Activated CD4-positive, alpha-beta T cell treated with anti-CD3 and anti-CD28 coated beads, Interleukin-2, amount 50 U/mL, for 1 hour (primary cell): ENCODE measurements at regions not wholly inside any gene's neighbourhood (a gene's known extent, or its start where the extent isn't known, plus 50 kb on each side); places are given as distances from the start of the nearest gene placed in this dataset.
"Not testable (repeated sequence)": the region's sequence is repeated elsewhere in the genome, so short reads cannot be mapped to it uniquely, and the experiment has no call there.

Source experiments
- DNase-seq: peaks from one replicate; pipeline ENCODE4 v3.0.0-alpha.2; 2020

- no peak for DNase-seq
Observed at GRCh38 chr1:223003549-223003948, 139.5 kb downstream of the TLR5 start.

- no peak for DNase-seq
Observed at GRCh38 chr1:223006371-223006770, 136.7 kb downstream of the TLR5 start.

GRCh38 chr1:223006917-223007648, 136.0 kb downstream of the TLR5 start:
- DNase-seq: no peak

- no peak for DNase-seq
Observed at GRCh38 chr1:223007935-223008334, 135.1 kb downstream of the TLR5 start.

GRCh38 chr1:223008808-223009207, 134.2 kb downstream of the TLR5 start:
- no peak for DNase-seq

GRCh38 chr1:223009406-223009805, 133.6 kb downstream of the TLR5 start:
- DNase-seq: no peak

- no peak for DNase-seq
Observed at GRCh38 chr1:223010582-223011504, 132.2 kb downstream of the TLR5 start.

GRCh38 chr1:223011505-223011856, 131.6 kb downstream of the TLR5 start:
- DNase-seq: no peak

GRCh38 chr1:223012176-223012788, 130.8 kb downstream of the TLR5 start:
- no peak for DNase-seq

GRCh38 chr1:223012938-223013337, 130.1 kb downstream of the TLR5 start:
- DNase-seq: no peak

- DNase-seq: no peak
Observed at GRCh38 chr1:223014142-223014873, 128.7 kb downstream of the TLR5 start.

GRCh38 chr1:223016381-223016780, 126.7 kb downstream of the TLR5 start:
- DNase-seq: no peak

GRCh38 chr1:223016890-223017289, 126.2 kb downstream of the TLR5 start:
- no peak for DNase-seq

- DNase-seq: no peak
Observed at GRCh38 chr1:223017291-223017690, 125.8 kb downstream of the TLR5 start.

- no peak for DNase-seq
Observed at GRCh38 chr1:223018534-223018933, 124.5 kb downstream of the TLR5 start.

GRCh38 chr1:223019256-223019655, 123.8 kb downstream of the TLR5 start:
- DNase-seq: no peak

GRCh38 chr1:223020770-223021169, 122.3 kb downstream of the TLR5 start:
- no peak for DNase-seq

GRCh38 chr1:223022641-223023473, 120.2 kb downstream of the TLR5 start:
- no peak for DNase-seq

- DNase-seq: no peak
Observed at GRCh38 chr1:223023863-223024262, 119.2 kb downstream of the TLR5 start.

- DNase-seq: not testable (repeated sequence)
Observed at GRCh38 chr1:223024486-223024885, 118.6 kb downstream of the TLR5 start.

- DNase-seq: not testable (repeated sequence)
Observed at GRCh38 chr1:223025190-223025734, 117.8 kb downstream of the TLR5 start.

- not testable (repeated sequence) for DNase-seq
Observed at GRCh38 chr1:223026639-223027038, 116.4 kb downstream of the TLR5 start.
